ENCODE measurements at regions not wholly inside any gene's neighbourhood (a gene's known extent, or its start where the extent isn't known, plus 50 kb on each side); places are given as distances from the start of the nearest gene placed in this dataset.

- in situ Hi-C loops (cut with MboI; ENCODE audit: low pct_unique_long_range_greater_than_20kb, low sequenced_read_pairs), result loop anchor here (25.0 kb wide), 1 partner anchor 630 kb away; no protein-coding TSS in a partner anchor
- no peak for DNase-seq
These were observed 401.6 kb downstream of the COG6 start for GRCh38 chr13:40056898-40057619.

- DNase-seq, result no peak
- in situ Hi-C loops (cut with MboI; ENCODE audit: low pct_unique_long_range_greater_than_20kb, low sequenced_read_pairs), result loop anchor here (25.0 kb wide), 1 partner anchor 629 kb away; no protein-coding TSS in a partner anchor
These were observed 403.3 kb downstream of the COG6 start for GRCh38 chr13:40058757-40059236.

DNA sequence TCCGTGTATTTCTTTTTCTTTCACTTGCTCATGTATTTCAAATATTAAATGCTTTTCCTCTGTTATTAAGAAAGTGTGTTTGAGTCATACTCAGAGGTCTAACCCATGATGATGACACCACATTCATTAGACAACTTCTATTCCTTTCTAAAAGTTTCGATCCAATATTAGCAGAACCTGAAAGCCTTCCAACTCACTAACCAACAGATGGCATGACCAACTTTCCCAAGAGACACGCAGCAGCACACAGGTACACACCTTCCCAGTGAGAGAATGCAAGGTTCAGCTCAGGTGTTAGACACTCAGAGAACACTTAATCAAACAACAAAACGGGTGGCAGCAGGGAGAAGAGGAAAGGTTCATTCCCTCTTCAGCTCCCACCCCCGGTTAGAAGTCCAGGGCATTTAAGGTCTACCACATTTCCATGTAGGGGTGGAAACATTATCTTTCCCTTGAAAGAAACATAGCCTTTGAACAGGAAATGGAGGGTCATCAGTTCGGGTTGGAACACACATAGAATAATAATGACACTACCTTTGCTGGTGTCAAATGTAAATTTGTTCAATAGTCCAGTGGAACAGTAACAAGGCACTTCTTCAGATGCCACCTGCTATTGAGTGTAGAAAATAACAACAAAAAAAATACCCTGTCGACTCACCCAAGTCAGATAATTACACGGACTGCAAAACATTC, 404.2 kb downstream of the COG6 start:
- in situ Hi-C loops (cut with MboI; ENCODE audit: low pct_unique_long_range_greater_than_20kb, low sequenced_read_pairs), result loop anchor here (25.0 kb wide), 1 partner anchor 628 kb away; no protein-coding TSS in a partner anchor
- no peak for DNase-seq

GRCh38 chr13:40060296-40061007, 405.0 kb downstream of the COG6 start:
- DNase-seq, result no peak
- in situ Hi-C loops (cut with MboI; ENCODE audit: low pct_unique_long_range_greater_than_20kb, low sequenced_read_pairs), result loop anchor here (25.0 kb wide), 1 partner anchor 627 kb away; no protein-coding TSS in a partner anchor

- in situ Hi-C loops (cut with MboI; ENCODE audit: low pct_unique_long_range_greater_than_20kb, low sequenced_read_pairs), result loop anchor here (25.0 kb wide), 1 partner anchor 626 kb away; no protein-coding TSS in a partner anchor
- DNase-seq, result no peak
These were observed 406.3 kb downstream of the COG6 start for GRCh38 chr13:40061466-40062450.

DNA sequence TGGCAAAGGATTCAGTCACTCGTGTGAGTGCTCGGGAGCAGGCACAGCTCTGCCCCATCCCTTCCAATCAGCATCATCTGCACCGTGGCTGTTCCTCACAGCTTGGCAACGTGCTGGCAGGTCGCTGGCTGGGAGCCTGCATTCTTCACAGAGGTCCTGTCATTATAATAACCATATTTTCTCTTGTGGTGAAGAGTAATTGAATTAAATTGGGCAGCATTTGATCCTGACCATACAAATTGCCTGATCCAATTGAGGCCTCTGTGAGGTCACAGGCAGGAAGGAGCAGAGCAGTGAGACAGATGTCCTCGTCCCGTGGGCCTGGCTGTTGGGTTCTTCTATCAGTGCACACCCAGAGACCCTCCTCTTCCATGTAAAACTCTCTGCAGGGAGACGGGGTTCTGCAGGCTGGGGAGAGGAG, 407.8 kb downstream of the COG6 start:
- in situ Hi-C loops (cut with MboI; ENCODE audit: low pct_unique_long_range_greater_than_20kb, low sequenced_read_pairs), result loop anchor here (25.0 kb wide), 1 partner anchor 624 kb away; no protein-coding TSS in a partner anchor
- DNase-seq, result no peak

GRCh38 chr13:40063703-40064102, 408.2 kb downstream of the COG6 start:
- in situ Hi-C loops (cut with MboI; ENCODE audit: low pct_unique_long_range_greater_than_20kb, low sequenced_read_pairs), result loop anchor here (25.0 kb wide), 1 partner anchor 624 kb away; no protein-coding TSS in a partner anchor
- no peak for DNase-seq

DNA sequence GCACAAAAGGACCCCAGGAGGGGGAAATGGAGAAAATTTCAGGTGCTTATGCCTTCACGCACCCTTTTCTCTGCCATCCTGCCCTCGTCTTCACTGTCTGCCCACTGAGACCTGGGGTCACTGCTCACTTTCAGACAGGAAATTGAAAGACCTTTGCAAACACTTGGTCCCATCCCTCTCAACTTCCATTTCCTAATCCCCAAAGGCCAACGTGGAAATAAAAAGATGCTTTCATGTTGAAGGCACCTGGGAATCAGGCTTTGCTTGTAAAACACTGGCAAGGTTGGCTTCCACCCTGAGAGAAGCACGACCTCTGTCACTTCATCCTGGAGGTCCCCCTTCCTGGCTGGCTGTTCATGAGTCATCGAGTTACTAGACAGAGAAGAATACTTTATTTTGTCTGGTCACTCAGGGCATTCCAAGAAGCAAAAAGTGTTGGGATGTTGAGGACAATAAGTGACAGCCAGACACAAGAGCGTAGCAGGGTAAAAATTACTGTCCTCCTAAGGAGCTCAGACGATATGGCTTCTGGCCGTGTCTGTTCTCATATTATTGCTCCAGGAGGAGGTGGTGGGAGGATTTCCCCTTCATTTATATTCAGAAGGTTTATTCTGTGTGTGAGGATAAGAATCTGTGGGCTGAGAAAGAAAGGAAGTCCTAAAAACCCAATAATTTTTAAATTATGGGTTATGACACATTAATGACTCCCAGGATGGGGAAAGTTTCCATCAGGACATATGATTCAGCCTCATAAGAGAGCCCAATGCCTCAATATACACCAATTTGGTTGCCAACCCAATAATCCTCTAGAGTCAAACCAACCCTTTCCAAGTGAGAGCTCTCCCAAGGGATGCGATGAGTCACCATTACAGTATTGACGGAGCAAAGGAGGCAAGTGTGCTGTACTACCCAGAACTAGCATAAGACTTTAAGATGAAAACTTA, 409.0 kb downstream of the COG6 start:
- in situ Hi-C loops (cut with MboI; ENCODE audit: low pct_unique_long_range_greater_than_20kb, low sequenced_read_pairs), result loop anchor here (25.0 kb wide), 1 partner anchor 623 kb away; no protein-coding TSS in a partner anchor

GRCh38 chr13:40069173-40070044, 413.9 kb downstream of the COG6 start:
- peak; percentile 75 for DNase-seq
- in situ Hi-C loops (cut with MboI; ENCODE audit: low pct_unique_long_range_greater_than_20kb, low sequenced_read_pairs), result loop anchor here (25.0 kb wide), 1 partner anchor 618 kb away; no protein-coding TSS in a partner anchor

More for the DNA sequence above, 409.0 kb downstream of the COG6 start:
- no peak for DNase-seq

- in situ Hi-C loops (cut with MboI; ENCODE audit: low pct_unique_long_range_greater_than_20kb, low sequenced_read_pairs), result loop anchor here (25.0 kb wide), 1 partner anchor 617 kb away; no protein-coding TSS in a partner anchor
These were observed 414.9 kb downstream of the COG6 start for GRCh38 chr13:40070357-40070756.

GRCh38 chr13:40072663-40073120, 417.2 kb downstream of the COG6 start:
- DNase-seq, result no peak

More at GRCh38 chr13:40070357-40070756, 414.9 kb downstream of the COG6 start:
- DNase-seq, result no peak

DNA sequence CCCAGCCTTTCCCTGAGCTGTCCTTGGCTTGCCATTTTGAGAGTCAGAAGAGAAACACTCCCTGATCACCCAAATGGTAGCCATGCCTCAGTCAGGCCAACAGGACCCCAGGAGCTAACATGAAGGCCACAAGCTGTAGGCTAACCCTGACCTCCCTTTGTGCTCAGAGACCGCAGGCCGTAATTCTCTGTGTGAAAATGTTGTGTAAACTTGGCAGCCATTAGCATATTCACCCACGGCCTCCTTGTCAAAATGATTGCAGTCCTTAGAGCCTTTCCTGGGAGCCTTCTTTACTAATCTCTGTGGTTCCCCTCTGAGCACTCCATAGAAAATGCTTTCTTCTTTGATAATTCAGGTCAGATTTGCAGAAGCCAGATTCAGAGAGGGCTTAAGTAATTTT, 418.9 kb downstream of the COG6 start:
- DNase-seq, result no peak
- in situ Hi-C loops (cut with MboI; ENCODE audit: low pct_unique_long_range_greater_than_20kb, low sequenced_read_pairs), result loop anchor here (25.0 kb wide), 1 partner anchor 613 kb away; no protein-coding TSS in a partner anchor

More at GRCh38 chr13:40072663-40073120, 417.2 kb downstream of the COG6 start:
- in situ Hi-C loops (cut with MboI; ENCODE audit: low pct_unique_long_range_greater_than_20kb, low sequenced_read_pairs), result loop anchor here (25.0 kb wide), 1 partner anchor 615 kb away; no protein-coding TSS in a partner anchor

- no peak for DNase-seq
- in situ Hi-C loops (cut with MboI; ENCODE audit: low pct_unique_long_range_greater_than_20kb, low sequenced_read_pairs), result no loop called here
These were observed 419.8 kb downstream of the COG6 start for GRCh38 chr13:40075281-40075680.

- DNase-seq, result no peak
- in situ Hi-C loops (cut with MboI; ENCODE audit: low pct_unique_long_range_greater_than_20kb, low sequenced_read_pairs), result no loop called here
These were observed 421.4 kb downstream of the COG6 start for GRCh38 chr13:40076765-40077362.

GRCh38 chr13:40077396-40078027, 422.1 kb downstream of the COG6 start:
- DNase-seq, result no peak
- in situ Hi-C loops (cut with MboI; ENCODE audit: low pct_unique_long_range_greater_than_20kb, low sequenced_read_pairs), result no loop called here
